ENCODE measurements at regions not wholly inside any gene's neighbourhood (a gene's known extent, or its start where the extent isn't known, plus 50 kb on each side); places are given as distances from the start of the nearest gene placed in this dataset.
"Not testable (repeated sequence)": the region's sequence is repeated elsewhere in the genome, so short reads cannot be mapped to it uniquely, and the experiment has no call there.

DNA sequence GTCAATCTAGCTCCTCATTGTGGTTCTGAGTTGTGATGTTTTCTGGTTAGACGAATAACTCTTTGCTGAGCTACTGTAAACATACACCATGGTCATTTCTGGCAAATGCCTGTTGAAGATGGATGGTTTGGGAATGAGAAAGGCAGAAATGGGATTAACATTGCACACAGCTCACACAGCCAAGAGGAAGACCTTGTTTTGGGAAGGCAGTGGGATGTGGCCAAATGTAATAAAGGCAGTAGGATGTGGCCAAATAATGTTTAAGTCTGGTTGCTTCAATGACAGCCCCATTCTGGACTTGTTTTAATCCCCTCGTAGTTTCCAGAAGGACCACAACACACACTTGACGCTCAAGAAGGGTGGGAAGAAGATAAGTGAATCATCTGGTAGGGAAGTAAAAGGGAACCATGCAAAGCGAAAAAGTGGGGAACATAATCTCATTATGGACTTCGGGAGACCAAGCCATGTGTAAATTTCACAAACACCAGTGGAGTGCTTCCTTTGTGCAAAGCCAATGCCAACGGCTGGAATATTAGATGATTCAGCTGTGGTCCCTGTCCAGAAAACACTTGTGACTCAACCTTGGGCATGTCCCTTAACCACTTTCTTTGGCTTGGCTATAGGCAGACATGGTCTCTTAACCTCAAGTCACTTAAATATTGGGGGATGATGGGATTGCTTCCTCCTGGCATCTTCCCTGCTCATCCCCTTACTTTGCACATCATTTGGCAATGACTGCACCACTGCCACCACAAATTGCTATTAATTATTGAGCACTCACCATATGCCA is 284.4 kb upstream of the CRY1 start:
- DNase-seq, result no peak

DNA sequence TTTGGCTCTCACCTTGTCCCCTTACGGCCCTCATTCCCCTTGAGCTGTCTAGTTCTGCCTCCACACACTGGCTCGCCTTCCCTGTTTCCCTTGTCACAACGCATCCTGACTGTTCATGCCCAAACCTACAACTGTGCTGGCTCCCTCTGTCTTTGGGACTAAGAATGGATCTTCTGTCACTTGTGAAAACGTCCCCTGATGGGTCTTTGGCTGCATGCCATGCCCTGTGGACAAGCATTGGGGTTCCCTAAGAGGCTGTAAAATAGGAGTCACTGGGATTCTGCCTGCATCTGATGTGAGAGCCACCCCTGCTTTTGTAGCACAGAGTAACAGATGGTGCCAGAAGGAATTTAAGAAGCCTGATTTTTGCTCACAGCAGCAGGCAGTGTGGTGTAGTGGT is 285.3 kb upstream of the CRY1 start:
- DNase-seq, result no peak

DNA sequence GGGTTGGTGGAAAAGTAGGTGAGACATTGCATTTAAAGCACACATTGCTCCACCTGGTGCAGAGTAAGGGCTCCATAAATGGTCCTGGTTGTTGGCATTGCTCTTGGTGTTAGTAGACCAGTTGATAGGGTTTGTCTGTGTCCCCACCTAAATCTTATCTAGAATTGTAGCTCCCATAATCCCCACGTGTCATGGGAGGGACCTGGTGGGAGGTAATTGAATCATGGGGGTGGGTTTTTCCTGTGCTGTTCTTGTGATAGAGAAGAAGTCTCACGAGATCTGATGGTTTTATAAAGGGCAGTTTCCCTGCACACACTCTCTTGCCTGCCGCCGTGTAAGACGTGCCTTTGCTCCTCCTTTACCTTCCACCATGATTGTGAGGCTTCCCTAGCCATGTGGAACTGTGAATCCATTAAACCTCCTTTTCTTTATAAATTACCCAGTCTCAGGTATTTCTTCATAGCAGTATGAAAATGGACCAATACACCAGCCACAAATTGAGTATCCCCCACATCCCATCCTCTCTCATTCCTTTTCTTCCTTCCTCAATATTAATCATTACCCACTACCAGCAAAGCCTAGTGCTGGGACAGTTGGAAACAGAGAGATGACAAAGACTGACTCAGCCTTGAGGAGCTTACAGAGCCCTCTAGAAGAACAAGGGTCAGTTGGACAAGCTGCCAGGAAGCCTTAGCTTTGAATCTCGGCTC is 285.9 kb upstream of the CRY1 start:
- DNase-seq, result not testable (repeated sequence)

DNA sequence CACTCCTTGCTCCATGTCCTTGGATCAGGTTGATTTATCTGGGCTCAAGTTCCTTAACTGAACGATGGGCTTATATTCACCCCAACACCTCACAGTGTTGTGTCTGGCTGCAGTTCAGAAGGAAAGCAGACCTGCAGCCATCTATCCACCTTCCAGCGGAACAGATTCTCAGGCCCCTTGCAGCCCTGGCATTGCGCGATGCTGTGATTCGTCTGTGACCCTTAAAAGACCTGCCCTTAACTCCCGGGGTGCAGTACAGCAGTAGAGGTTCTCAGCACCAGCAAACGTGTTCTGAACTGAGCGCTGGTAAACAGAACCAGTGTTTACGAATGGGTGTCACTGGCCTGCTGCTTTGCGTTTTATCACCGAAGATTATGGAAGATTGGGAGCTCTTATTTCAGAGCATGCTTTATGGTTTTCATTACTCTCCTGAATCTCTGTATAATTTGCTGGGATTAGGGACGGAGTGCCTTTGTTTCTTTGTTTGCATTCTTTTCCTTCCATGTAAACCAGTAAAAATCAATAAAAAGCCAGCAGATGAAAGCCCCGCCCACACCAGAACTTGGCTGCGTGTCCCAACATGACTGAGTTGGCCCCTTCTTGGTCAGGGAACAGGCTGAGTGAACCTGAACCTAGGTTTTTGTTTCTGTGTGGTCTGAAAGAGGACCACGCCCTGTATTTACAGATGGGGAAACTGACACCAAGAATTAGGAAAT is 286.7 kb upstream of the CRY1 start:
- DNase-seq, result no peak

DNA sequence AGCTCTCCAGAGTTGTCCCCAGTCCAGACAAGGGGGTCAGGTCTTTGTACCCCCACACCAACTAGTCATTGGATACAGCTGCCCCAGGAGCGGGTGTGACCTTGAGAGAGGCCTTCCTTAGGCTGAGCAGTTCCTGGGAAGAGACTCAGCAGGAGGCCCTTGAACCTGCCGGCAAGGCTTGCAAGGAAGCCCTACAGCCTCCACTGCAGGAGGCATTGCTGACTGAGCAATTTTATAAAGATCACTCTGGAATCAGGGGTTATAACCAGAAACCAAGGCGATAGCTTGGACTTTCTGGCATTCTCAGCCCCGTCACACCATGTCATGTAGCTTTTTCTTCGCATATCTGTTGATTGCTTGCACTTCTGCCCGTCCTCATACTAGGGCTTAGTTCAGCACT is 291.3 kb upstream of the CRY1 start:
- DNase-seq, result no peak

DNA sequence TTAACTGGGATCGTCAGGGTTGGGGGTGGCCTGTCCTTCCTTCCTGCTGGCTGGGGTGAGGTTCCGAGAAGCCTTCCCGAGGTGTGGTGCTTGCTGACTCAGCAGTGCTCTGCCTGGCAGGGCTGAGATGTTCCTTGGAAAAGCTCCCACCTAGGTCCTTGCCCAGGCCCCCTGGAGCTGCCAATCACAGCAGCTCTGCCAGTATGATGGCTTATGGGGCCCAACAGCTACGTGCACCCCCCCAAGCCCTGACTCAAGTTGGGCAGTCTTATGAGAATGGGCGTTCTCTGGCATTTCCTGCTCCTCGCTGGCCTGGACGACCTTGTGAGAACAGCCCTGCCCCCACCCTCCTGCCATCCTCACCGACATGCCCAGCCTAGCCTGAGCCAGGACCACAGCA is 292.2 kb upstream of the CRY1 start:
- DNase-seq, result no peak

DNA sequence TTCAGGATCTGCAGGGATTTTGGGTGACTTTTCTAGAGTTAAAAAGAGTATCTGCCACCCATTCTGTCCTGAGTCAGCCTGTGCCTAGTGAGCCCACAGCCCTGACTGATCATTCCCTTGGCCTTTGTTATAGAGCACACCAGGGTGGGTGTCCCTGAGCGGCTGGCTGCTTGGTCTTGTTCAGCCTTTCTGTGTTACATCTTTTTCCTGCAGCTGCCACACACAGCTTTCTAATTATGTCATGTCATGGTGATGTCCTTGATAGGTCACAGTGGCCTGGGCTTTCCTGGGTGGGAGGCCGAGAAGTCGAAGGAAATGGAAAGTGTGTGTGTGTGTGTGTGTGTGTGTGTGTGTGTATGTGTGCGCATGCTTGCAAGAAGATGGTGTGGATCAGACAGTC is 293.2 kb upstream of the CRY1 start:
- DNase-seq, result no peak

DNA sequence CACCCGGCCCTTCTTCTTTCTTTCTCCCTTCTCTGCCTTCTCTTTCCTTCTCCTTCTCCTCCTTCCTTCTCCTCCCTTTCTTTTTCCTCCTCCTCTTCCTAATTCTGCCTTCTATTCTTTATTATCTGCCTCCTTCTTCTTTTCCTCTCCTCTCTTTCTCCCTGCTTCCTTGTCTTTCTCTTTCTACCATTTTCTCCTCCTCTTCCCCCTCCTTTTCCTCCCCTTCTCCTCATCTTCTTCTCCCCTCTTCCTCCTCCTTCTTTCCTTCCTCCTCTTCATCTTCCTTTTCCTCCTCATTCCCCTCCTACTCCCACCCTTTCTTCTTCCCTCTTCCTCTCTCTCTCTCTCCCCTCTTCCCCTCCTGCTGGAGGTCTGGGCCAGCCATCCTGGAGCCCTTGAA is 294.9 kb upstream of the CRY1 start:
- no peak for DNase-seq

DNA sequence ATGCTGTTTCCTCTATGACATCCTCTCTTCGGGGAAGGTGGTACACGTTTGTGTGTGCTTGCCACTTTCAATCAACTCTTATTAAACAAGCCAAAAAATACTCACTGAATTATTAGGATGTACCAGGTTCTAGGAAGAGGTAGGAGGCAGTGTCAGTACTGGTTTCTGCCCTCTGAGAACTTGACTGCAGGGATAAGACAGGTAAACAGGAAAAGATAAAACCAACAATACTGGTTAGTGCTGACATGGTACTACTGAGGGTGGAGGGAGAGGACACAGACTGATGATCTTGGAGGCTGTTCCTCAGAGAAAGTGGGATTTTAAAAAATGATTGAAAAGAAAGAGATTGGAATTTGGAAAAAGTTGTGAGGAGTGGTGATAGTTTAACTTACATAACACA is 295.2 kb upstream of the PWP1 start:
- no peak for DNase-seq

DNA sequence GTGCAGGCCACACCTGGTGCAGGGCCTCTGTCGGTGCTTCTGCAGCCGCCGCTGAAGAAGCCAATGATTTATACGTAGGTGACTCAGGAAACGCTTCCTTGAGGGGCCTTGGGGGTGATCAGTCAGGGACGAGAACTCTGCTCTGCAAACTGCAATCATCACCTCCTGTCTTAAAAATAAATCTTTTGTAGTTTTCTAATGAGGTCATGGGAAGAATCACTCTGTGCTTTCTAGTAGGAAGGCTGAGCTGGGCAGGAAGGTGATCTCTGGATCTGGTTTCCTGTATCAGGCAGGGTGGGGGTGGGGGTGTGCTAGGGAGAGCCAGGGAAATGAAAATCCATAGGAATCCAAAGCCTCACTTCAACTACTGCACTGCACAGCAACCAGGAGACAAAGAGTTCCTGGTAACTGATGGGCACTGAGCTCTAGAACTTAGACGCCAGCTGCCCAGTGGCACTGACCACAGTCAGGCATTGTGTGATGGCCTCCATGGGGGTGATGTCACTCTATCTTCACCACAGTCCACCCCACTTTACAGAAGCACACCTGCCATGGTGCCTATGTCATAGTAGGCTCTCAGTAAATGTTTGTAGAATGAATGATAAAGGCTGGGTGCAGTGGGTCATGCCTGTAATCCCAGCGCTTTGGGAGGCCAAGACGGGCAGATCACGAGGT is 292.4 kb upstream of the PWP1 start:
- DNase-seq, result no peak

DNA sequence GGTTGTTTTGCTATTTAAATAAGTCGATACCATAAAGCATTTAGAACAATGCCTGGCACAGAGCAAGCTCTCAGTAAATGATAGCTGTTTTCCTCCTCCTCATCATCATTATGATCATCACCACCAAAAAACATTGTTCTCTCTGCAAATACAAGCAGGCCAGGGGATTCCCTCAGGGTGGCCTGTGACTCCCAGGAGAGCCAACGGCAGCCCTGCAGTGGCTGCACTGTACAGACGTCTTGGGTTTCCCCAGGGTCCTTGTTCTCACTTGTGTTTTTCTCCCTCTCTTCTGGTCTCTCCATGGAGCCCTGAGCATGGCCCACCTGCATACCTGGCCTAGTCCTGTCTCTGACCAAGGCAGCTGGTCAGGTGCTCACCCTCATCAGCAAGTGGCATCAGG is 290.9 kb upstream of the PWP1 start:
- no peak for DNase-seq

DNA sequence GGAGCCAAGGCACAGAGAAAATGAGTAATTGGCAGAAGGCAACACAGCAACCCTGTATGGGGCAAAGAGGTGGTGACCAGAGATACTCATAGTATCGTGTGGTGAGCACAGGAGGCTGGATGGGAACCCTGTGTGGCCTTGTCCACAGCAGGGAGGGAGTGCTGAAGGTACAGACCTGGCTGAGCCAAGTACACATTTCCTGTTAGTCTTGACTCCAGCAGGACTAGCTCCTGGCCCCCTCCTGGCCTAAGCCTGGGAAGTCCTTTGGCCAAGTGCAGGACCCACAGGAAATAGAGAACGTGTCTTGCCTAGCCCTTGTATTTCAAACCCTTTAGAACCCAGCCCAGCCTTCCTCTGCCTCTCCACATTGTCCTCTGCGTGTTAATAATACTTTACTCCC is 289.8 kb upstream of the PWP1 start:
- no peak for DNase-seq

DNA sequence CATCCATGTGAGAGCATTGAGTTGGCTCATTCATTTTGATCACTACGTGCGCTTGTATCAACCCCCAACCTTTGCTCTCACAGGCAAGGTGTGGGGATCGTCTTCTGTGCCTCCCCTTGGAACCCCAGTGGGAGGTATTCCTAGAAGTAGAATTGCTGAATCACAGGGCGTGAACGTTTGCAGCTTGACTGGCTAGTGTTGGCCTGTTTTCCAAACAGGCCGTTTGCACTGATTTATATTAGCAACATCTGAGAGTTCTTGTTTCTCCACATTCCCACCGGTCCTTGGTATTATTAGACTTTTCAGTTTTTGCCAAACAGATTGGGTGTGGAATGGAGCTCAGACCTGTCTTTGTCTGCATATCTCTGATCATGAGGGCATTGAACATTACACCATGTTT is 288.6 kb upstream of the PWP1 start:
- DNase-seq, result no peak

DNA sequence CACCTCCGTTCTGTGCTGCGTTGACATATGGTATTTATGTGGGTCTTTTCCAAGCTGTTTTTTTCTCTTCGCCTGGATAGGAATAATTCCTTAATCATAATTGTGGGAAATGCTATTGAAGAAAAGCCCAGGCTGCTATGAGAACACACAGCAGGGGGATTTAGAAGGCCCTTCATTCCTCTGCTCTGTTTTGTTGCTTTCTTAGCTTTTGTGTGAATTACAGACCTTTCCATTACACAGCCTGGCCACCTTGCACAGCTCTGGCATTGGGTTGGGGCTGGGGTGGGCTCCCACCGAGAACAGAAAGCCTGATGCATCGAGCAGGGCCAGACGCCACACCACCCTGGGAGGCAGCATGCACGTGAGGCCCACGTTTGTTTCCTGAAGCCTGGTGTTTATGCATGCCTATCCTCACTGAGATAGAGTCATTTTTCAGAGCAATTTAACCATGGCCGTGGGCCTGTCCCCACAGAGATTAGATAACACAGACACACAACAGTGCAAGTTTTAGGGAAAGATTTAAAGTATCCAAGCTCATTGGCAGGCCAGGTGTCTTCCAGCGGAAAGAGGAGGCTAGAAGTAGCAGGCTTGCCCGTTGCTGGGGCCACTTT is 287.6 kb upstream of the PWP1 start:
- DNase-seq, result no peak

DNA sequence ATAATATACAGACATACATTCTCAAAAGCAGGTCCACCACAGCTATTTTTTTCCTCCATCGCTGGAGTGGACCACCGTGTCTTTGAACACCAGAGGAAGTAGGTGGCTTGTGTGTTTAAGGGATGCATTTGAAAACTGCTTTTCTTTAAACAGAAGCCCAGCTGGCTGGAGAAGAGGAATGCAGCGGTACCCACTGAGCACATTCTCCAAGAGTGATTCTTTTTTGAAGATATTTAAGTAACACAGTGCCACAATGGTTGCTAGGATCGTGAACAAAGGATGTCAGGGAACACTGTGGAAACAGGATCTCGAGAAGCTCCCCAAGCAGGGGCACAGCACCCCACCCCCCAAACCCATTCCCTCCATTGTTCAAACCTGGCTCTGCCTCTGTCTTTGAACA is 286.6 kb upstream of the PWP1 start:
- DNase-seq, result no peak

DNA sequence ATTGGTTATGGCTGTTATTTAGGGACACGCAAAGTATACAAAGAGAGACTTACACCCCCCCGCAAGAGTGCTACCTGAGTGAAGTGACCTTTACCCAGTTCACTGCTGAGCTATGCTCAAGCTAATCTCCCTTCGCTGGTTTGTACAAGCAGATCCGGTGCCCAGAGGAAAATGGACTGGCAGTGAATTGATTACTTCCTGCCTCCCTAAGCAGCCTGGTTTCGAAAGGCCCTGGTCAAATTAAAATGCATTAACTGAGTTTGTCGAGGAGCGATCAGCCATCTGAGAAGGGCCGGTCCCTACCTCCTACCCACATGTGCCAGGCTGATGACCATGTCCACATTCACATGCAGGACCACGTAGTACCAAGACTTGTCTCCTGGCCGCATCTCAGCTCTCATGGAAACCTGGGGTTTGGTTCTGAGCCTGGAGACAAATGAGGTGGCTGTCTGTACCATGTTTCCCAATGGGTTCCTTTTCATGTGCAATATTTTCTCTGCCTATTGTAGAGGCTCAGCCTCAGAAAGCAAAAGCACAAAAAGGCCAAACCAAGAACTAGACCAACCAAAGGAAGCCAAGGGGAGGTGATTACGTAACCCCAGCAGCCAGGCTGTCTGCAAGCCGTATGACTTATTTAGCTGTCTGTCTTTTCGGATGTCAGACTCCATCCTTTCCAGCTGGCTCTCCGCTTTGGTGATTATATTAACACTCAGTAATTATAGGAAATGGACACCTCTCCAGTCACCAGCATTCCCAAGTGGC is 284.7 kb upstream of the PWP1 start:
- DNase-seq, result no peak

DNA sequence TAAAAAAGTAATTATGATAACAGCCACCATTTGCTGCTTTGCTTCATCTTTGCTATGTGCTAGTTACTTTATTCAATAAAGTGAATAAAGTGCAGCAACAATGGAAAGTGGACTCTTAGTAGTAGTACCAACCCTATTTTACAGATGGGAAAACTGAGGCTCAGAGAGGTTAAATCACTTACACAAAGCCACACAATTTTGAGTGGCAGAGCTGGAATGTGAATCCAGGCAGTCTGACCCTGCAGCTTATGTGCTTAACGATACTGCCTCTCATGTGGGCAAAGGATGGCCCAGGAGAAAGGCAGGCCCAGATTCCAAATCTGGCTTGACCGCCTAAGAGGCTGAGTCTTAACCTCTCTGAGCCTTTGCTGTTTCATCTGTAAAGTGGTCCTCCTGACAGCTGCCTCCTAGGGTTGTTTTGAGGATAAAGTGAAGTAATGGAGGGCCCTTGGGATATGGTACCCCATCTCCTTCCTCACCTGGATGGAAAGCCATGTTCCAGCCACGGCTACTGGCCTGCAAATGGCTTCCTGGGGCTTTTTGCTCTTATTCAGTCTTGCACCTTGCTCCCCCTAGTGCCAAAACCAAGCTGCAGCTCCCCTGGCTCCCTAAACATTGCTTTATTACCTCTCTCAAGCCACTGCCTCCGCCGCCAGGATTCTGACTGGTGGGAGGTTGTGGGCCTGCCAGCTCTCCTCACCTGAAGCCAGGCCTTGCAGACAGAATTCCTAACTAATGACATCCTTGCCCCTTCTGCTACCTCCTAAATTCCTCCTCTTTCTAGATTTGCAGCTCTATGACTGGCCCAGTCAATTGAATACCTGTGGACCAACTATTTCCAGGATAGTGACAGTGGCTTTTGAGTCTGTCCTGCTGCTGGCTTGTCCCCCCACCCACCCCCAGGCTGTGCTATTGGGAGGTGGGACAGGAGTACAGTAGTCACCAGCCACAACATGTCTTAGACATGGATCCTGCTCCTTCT is 283.3 kb upstream of the PWP1 start:
- no peak for DNase-seq

DNA sequence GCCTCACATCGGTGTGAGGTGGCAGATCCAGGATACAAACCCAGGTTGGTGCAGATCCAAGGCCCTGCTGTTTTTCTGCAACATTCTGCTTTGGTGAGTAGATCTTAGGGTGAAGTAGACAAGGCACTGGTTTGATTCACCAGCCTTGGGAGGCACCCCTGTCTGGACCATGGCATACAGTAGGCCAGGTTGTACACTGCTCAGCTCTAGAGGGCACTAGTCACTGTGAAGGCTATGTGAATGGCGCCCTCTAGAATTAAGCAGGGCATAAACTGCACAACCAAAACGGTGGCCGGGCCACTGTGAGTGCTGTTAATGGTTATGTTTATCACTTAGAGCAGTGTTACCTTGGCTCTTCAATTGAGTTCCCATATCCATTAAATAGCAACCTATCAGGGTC is 280.6 kb upstream of the PWP1 start:
- no peak for DNase-seq

DNA sequence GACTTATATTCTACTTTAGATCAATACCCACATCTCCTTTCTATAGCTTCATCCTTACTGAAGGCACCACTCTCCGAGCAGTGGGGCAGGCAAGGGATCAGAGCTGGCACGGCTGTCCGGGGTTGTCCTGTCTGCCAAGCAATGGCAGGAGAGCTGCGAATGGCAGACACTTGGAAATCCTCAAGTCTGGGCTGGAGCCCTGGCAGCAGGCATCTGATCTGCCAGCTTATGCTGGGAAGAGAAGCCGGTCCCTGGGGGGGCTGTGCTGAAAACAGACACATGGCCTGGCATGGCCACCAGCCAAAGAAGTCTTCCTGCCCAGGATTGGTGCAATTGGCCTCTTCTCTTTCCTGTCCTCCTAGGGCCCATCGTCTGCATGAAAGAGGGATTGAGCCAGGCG is 280.2 kb upstream of the PWP1 start:
- DNase-seq, result no peak

DNA sequence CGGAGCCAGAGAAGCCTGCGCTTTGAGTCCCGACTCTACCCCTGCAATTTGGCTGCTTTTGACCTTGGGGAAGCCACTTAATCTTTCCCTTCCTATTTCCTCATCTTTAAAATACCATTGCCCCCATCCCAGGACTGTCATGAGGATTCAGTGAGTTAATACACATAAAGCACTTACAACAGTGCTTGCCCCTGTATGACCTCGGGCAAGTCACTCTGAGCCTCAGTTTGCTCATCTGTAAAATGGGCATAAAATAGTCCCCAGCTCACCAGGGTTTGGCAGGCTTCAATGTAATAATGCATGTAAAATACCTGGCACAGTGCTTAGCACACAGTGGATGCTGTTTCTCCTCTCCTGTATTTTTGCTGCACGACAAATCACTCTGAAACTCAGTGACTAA is 278.7 kb upstream of the PWP1 start:
- DNase-seq, result no peak
